Neural crest cell (in vitro differentiated cells): ENCODE measurements at regions not wholly inside any gene's neighbourhood (a gene's known extent, or its start where the extent isn't known, plus 50 kb on each side); places are given as distances from the start of the nearest gene placed in this dataset.

ENCODE experiments used
- DNase-seq: peaks from one replicate; pipeline ENCODE4 v3.0.0; 2021; ENCODE audit warnings: low read depth, mixed read lengths, low spot score
- H3K27ac Mint-ChIP-seq: one replicate; pipeline ENCODE4 v1.8.0; 2021; ENCODE audit warnings: mild to moderate bottlenecking, mixed read lengths; ENCODE audit not compliant: unreplicated experiment
- H3K27me3 Mint-ChIP-seq: 2 replicates; pipeline ENCODE4 v1.8.0; 2021; ENCODE audit warnings: low read depth, mild to moderate bottlenecking, mixed read lengths
- H3K36me3 Mint-ChIP-seq: 2 replicates; pipeline ENCODE4 v1.8.0; 2021; ENCODE audit warnings: low read depth, mild to moderate bottlenecking, mixed read lengths
- H3K4me1 Mint-ChIP-seq: 2 replicates; pipeline ENCODE4 v1.8.0; 2021; ENCODE audit warnings: mixed read lengths
- H3K4me3 Mint-ChIP-seq: one replicate; pipeline ENCODE4 v1.8.0; 2021; ENCODE audit warnings: mild to moderate bottlenecking, mixed read lengths
- H3K9me3 Mint-ChIP-seq: 2 replicates; pipeline ENCODE4 v1.8.0; 2021; ENCODE audit warnings: mixed read lengths
- CTCF ChIP-seq: fragments of 200-600 bp; sonication (generic); conservative IDR thresholded peaks from 2 replicates; pipeline ENCODE4 v1.5.0; 2021; ENCODE audit warnings: antibody characterized with exemption, mild to moderate bottlenecking

GRCh38 chr2:128663371-128664050, 344.8 kb upstream of the HS6ST1 start:
- Mint-ChIP-seq H3K27ac (peak overlapping the region; percentile 60), H3K9me3 (peaks cover 3% of the 10 kb centered on the region), H3K4me3 (no peak overlapping the region), H3K4me1 (peaks cover 12% of the 10 kb centered on the region), H3K36me3 (no peaks in the 10 kb centered on the region), H3K27me3 (peaks cover 2% of the 10 kb centered on the region)
- no peak for DNase-seq
- no peak for TF ChIP-seq CTCF

- no peak for DNase-seq
- H3K36me3 Mint-ChIP-seq, result no peaks in the 10 kb centered on the region
- H3K9me3 Mint-ChIP-seq, result peaks cover 3% of the 10 kb centered on the region
- peak overlapping the region; percentile 66 for H3K27ac Mint-ChIP-seq
- TF ChIP-seq CTCF, result no peak
- H3K4me3 Mint-ChIP-seq, result no peak overlapping the region
- H3K4me1 Mint-ChIP-seq, result peaks cover 12% of the 10 kb centered on the region
- H3K27me3 Mint-ChIP-seq, result peaks cover 2% of the 10 kb centered on the region
These were observed 345.9 kb upstream of the HS6ST1 start for GRCh38 chr2:128664499-128664971.

- Mint-ChIP-seq H3K9me3 (no peaks in the 10 kb centered on the region), H3K36me3 (no peaks in the 10 kb centered on the region), H3K27me3 (peaks cover 2% of the 10 kb centered on the region), H3K27ac (no peak overlapping the region), H3K4me3 (no peak overlapping the region), H3K4me1 (peaks cover 12% of the 10 kb centered on the region)
- no peak for TF ChIP-seq CTCF
- DNase-seq, result no peak
These were observed 346.4 kb upstream of the HS6ST1 start for GRCh38 chr2:128665113-128665512.

GRCh38 chr2:128666596-128666995, 347.9 kb upstream of the HS6ST1 start:
- Mint-ChIP-seq H3K36me3 (no peaks in the 10 kb centered on the region), H3K4me1 (peaks cover 11% of the 10 kb centered on the region), H3K27ac (no peak overlapping the region), H3K4me3 (no peak overlapping the region), H3K9me3 (no peaks in the 10 kb centered on the region), H3K27me3 (no peaks in the 10 kb centered on the region)
- no peak for DNase-seq
- TF ChIP-seq CTCF, result no peak

GRCh38 chr2:128667391-128667790, 348.7 kb upstream of the HS6ST1 start:
- no peak overlapping the region for H3K4me3 Mint-ChIP-seq
- no peaks in the 10 kb centered on the region for H3K9me3 Mint-ChIP-seq
- no peaks in the 10 kb centered on the region for H3K27me3 Mint-ChIP-seq
- no peak for TF ChIP-seq CTCF
- H3K4me1 Mint-ChIP-seq, result peaks cover 6% of the 10 kb centered on the region
- no peaks in the 10 kb centered on the region for H3K36me3 Mint-ChIP-seq
- no peak overlapping the region for H3K27ac Mint-ChIP-seq
- no peak for DNase-seq
